SK-N-SH (cell line): ENCODE measurements at regions not wholly inside any gene's neighbourhood (a gene's known extent, or its start where the extent isn't known, plus 50 kb on each side); places are given as distances from the start of the nearest gene placed in this dataset.

Experiments used
- CTCF ChIA-PET: fragments of 300-600, 350-600 bp; formaldehyde crosslinking; extraction: SDS; loops from one replicate; lab custom pipeline; 2021; lab: Yijun Ruan, JAX
- POLR2A ChIA-PET: fragments of 350-600 bp; sonication (Branson Sonifier 250); formaldehyde crosslinking; extraction: SDS; loops from one replicate; lab custom pipeline; 2020; ENCODE audit warnings: antibody characterized with exemption, inconsistent platforms; lab: Yijun Ruan, JAX
- DNase-seq: peaks from one replicate; pipeline ENCODE4 v3.0.0; 2012
- H2AFZ ChIP-seq: fragments of 200-600 bp; sonication (generic); 2 replicates; pipeline ENCODE4 v1.8.1; 2016; ENCODE audit warnings: antibody characterized with exemption, mild to moderate bottlenecking, low read depth
- H3F3A ChIP-seq: fragments of 200-600 bp; sonication (generic); replicated peaks from 2 replicates; pipeline ENCODE3; 2016; ENCODE audit warnings: antibody characterized with exemption, mild to moderate bottlenecking; ENCODE audit not compliant: insufficient read depth
- H3K27ac ChIP-seq, 2 experiments: fragments of 200-500 bp in 1 of 2; fragments of 200-600 bp in 1 of 2; sonication (Bioruptor generic) in 1 of 2; sonication (generic), shearing (Covaris generic) in 1 of 2; 2 replicates each; pipeline versions ENCODE4 v1.5.1 to v1.6.1; 2014 to 2016; ENCODE audit warnings: low read depth in 2 of 2, inconsistent platforms in 1 of 2, low read length in 1 of 2, mild to moderate bottlenecking in 1 of 2, mixed read lengths in 1 of 2
- H3K27me3 ChIP-seq: fragments of 200-600 bp; sonication (generic), shearing (Covaris generic); 2 replicates; pipeline ENCODE4 v1.6.1; 2016; ENCODE audit warnings: mixed run types; ENCODE audit not compliant: insufficient read depth
- H3K36me3 ChIP-seq, 2 experiments: fragments of 200-500 bp in 1 of 2; fragments of 200-600 bp in 1 of 2; sonication (Bioruptor generic) in 1 of 2; sonication (generic) in 1 of 2; replicated peaks in 1 of 2; 2 replicates each; pipeline versions ENCODE3 to v1.5.1; 2014 to 2016; ENCODE audit warnings: low read length in 1 of 2, mild to moderate bottlenecking in 1 of 2; ENCODE audit not compliant: insufficient read depth in 2 of 2, control insufficient read depth in 1 of 2
- H3K4me1 ChIP-seq, 2 experiments: fragments of 200-500 bp in 1 of 2; fragments of 200-600 bp in 1 of 2; sonication (Bioruptor generic) in 1 of 2; sonication (generic), shearing (Covaris generic) in 1 of 2; 2 replicates each; pipeline versions ENCODE4 v1.5.1 to v1.6.1; 2014 to 2016; ENCODE audit warnings: low read depth in 1 of 2, low read length in 1 of 2, mixed run types in 1 of 2; ENCODE audit not compliant: insufficient read depth in 2 of 2, control insufficient read depth in 1 of 2
- H3K4me2 ChIP-seq: fragments of 200-600 bp; sonication (generic), shearing (Covaris generic); 2 replicates; pipeline ENCODE4 v1.6.1; 2017; ENCODE audit warnings: mixed run types
- H3K4me3 ChIP-seq, 2 experiments: fragments of 200-500 bp in 1 of 2; fragments of 200-600 bp in 1 of 2; sonication (Bioruptor generic) in 1 of 2; sonication (generic), shearing (Covaris generic) in 1 of 2; 2 replicates each; pipeline versions ENCODE4 v1.5.1 to v1.8.1; 2014 to 2016; ENCODE audit warnings: low read depth in 2 of 2, inconsistent platforms in 1 of 2, low read length in 1 of 2, mild to moderate bottlenecking in 1 of 2, mixed read lengths in 1 of 2, moderate library complexity in 1 of 2
- H3K79me2 ChIP-seq: fragments of 200-600 bp; sonication (generic); 2 replicates; pipeline ENCODE4 v1.8.1; 2017; ENCODE audit warnings: mild to moderate bottlenecking; ENCODE audit not compliant: insufficient read depth
- H3K9ac ChIP-seq: fragments of 200-600 bp; sonication (generic); 2 replicates; pipeline ENCODE4 v1.6.1; 2017; ENCODE audit warnings: mixed run types
- H3K9me2 ChIP-seq: fragments of 200-600 bp; sonication (generic); 2 replicates; pipeline ENCODE4 v1.6.1; 2017; ENCODE audit warnings: mixed run types
- H3K9me3 ChIP-seq: fragments of 200-600 bp; sonication (generic); 2 replicates; pipeline ENCODE4 v1.6.1; 2017; ENCODE audit warnings: mixed run types, mild to moderate bottlenecking, moderate library complexity
- H4K20me1 ChIP-seq: fragments of 200-600 bp; sonication (generic); 2 replicates; pipeline ENCODE4 v1.6.1; 2017; ENCODE audit warnings: mild to moderate bottlenecking, mixed run types; ENCODE audit not compliant: insufficient read depth
- CHD2 ChIP-seq: fragments of 150-350 bp; IDR thresholded peaks from 2 replicates; pipeline ENCODE4 v1.6.1; 2018; ENCODE audit warnings: low read length; ENCODE audit not compliant: partially characterized antibody
- ELF1 ChIP-seq: IDR thresholded peaks from 2 replicates; pipeline ENCODE4 v1.4.0; 2012
- EZH2phosphoT487 ChIP-seq: fragments of 200-600 bp; sonication (generic); IDR thresholded peaks from 2 replicates; pipeline ENCODE4 v1.6.1; 2017; ENCODE audit warnings: low read depth, mixed run types, mild to moderate bottlenecking, antibody characterized with exemption, moderate library complexity, borderline replicate concordance
- FOSL2 ChIP-seq: IDR thresholded peaks from 2 replicates; pipeline ENCODE4 v1.4.0; 2012; ENCODE audit warnings: low read depth, mild to moderate bottlenecking, moderate library complexity, borderline replicate concordance
- FOXJ3 ChIP-seq: sonication (generic); formaldehyde crosslinking; IDR thresholded peaks from 2 replicates; pipeline ENCODE4 v1.5.1; 2020; ENCODE audit warnings: mild to moderate bottlenecking, missing genetic modification reagents
- GABPA ChIP-seq: IDR thresholded peaks from 2 replicates; pipeline ENCODE4 v1.4.0; 2012; ENCODE audit warnings: low read depth, mild to moderate bottlenecking
- NFIC ChIP-seq: IDR thresholded peaks from 2 replicates; pipeline ENCODE4 v1.4.0; 2012; ENCODE audit warnings: borderline replicate concordance
- POLR2AphosphoS5 ChIP-seq: IDR thresholded peaks from 2 replicates; pipeline ENCODE4 v1.6.1; 2012; ENCODE audit warnings: low read depth, low read length
- RAD21 ChIP-seq: IDR thresholded peaks from 2 replicates; pipeline ENCODE4 v1.6.1; 2012; ENCODE audit warnings: mild to moderate bottlenecking, low read length
- RCOR1 ChIP-seq: fragments of 150-350 bp; IDR thresholded peaks from 2 replicates; pipeline ENCODE4 v1.6.1; 2017; ENCODE audit warnings: antibody characterized with exemption, low read length
- RFX5 ChIP-seq: IDR thresholded peaks from 2 replicates; pipeline ENCODE4 v1.6.1; 2012; ENCODE audit warnings: mild to moderate bottlenecking, improper control_type of control experiment, low read length
- SIN3A ChIP-seq: IDR thresholded peaks from 2 replicates; pipeline ENCODE4 v1.6.1; 2012; ENCODE audit warnings: low read depth, mild to moderate bottlenecking, low read length, moderate library complexity, borderline replicate concordance
- SMC3 ChIP-seq: IDR thresholded peaks from 2 replicates; pipeline ENCODE4 v1.6.1; 2012; ENCODE audit warnings: low read depth, low read length, improper control_type of control experiment
- TAF1 ChIP-seq: IDR thresholded peaks from 2 replicates; pipeline ENCODE4 v1.6.1; 2012; ENCODE audit warnings: low read depth, mild to moderate bottlenecking, low read length, moderate library complexity, borderline replicate concordance
- TCF12 ChIP-seq: IDR thresholded peaks from 2 replicates; pipeline ENCODE4 v1.4.0; 2012
- YY1 ChIP-seq: IDR thresholded peaks from 2 replicates; pipeline ENCODE4 v1.4.0; 2012; ENCODE audit warnings: low read depth, mild to moderate bottlenecking
- WGBS: methylation state at CpG from one replicate; pipeline ENCODE4 v1.1.6; 2017; ENCODE audit warnings: low lambda C conversion rate; 5-methylcytosine and 5-hydroxymethylcytosine counted together
- TF ChIP-seq, protein P1 (sequence below): IDR thresholded peaks from 2 replicates; pipeline ENCODE4 v1.4.0; 2012; ENCODE audit warnings: low read depth, borderline replicate concordance
- TF ChIP-seq, protein P2 (sequence below): IDR thresholded peaks from 2 replicates; pipeline ENCODE4 v1.4.0; 2012; ENCODE audit warnings: low read depth
- TF ChIP-seq, protein P3 (sequence below): fragments of 150-350 bp; IDR thresholded peaks from 2 replicates; pipeline ENCODE4 v1.6.1; 2016; ENCODE audit warnings: mild to moderate bottlenecking, low read depth, low read length
- TF ChIP-seq, protein P4 (sequence below): IDR thresholded peaks from 2 replicates; pipeline ENCODE4 v1.4.0; 2012; ENCODE audit warnings: low read depth, borderline replicate concordance
- TF ChIP-seq, protein P5 (sequence below): IDR thresholded peaks from 2 replicates; pipeline ENCODE4; 2012

DNA sequence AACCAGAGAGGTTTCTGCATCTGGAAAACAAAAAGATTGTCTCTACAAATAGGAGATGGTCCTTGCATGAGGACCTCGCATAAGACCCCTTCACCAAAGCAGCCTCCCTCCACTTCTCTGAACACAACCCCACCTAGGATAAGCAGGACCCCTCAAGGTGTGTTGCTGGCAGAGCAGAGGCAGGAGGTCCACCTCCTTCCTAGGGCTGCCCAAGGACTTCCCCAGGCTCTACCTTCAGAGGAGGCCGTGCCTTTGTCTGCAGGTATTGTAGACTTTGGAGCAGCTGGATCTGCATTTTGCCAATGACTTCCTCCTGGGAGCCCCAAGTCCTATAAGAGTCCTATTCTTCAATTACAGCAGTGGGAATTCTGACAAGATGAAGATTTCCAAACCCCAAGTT, 67.3 kb upstream of the TSPAN11 start:
- Histone ChIP-seq H3K27me3 (no peaks in the 10 kb centered on the region), H3K27ac (no peak overlapping the region), H3K4me3 (no peak overlapping the region), H2AFZ (no peak overlapping the region), H4K20me1 (no peaks in the 10 kb centered on the region)
- 100% methylated on average over 1 of the region's 2 CpGs for WGBS
- TF ChIP-seq CHD2 (no peak), TAF1 (no peak), POLR2AphosphoS5 (no peak), SMC3 (no peak), NFIC (no peak), RFX5 (no peak), RCOR1 (no peak), EZH2phosphoT487 (no peak), RAD21 (no peak), YY1 (no peak), ELF1 (no peak)
- TF ChIP-seq, protein P1, sequence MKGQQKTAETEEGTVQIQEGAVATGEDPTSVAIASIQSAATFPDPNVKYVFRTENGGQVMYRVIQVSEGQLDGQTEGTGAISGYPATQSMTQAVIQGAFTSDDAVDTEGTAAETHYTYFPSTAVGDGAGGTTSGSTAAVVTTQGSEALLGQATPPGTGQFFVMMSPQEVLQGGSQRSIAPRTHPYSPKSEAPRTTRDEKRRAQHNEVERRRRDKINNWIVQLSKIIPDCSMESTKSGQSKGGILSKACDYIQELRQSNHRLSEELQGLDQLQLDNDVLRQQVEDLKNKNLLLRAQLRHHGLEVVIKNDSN: no peak
- TF ChIP-seq, protein P2, sequence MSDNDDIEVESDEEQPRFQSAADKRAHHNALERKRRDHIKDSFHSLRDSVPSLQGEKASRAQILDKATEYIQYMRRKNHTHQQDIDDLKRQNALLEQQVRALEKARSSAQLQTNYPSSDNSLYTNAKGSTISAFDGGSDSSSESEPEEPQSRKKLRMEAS: no peak
- TF ChIP-seq, all 33 proteins: peak for 0
- Histone ChIP-seq H3K4me2 (no peak overlapping the region), H3K79me2 (no peaks in the 10 kb centered on the region; the same call in 1 of the 2 replicates), H3K36me3 (no peaks in the 10 kb centered on the region), H3K9ac (no peak overlapping the region), H3K4me1 (no peaks in the 10 kb centered on the region; a peak in 1 of 4 replicates), H3K9me2 (no peaks in the 10 kb centered on the region), H3F3A (no peaks in the 10 kb centered on the region), H3K9me3 (no peaks in the 10 kb centered on the region)
- DNase-seq: no peak
- POLR2A ChIA-PET: no interaction called here
- CTCF ChIA-PET: interaction anchor here (0.8 to 1.9 kb wide), 3 partner anchors 12 to 126 kb away, joined by 3 to 4 read pairs (median 4); no protein-coding TSS in a partner anchor

DNA sequence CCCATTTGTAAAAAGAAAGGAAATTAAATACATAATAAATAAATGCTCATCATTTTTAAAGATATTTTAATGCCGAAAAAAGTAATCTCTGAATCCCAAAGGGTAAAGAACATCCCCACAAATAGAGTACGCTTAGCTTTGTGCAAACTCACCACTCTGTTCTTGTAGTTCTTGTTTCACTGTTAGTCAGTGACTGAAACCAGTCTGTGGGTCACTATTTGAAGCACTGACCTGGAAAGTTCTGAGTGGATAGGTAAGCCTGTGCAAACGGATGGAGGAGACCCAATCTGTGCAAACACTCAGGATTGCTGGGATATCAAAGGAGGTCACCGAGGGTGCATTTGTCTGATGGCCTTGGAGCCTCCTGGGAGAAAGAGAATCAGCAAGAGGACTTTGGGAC, 68.1 kb upstream of the TSPAN11 start:
- no peaks in the 10 kb centered on the region; the same call in 1 of the 2 replicates for H3K79me2 ChIP-seq
- WGBS: 65% methylated on average over 4 of the region's 4 CpGs
- H3F3A ChIP-seq: no peaks in the 10 kb centered on the region
- H3K9me2 ChIP-seq: no peaks in the 10 kb centered on the region
- no peak overlapping the region for H3K4me2 ChIP-seq
- POLR2A ChIA-PET: no interaction called here
- CTCF ChIA-PET: no interaction called here
- no peak overlapping the region for H3K9ac ChIP-seq
- no peaks in the 10 kb centered on the region for H3K9me3 ChIP-seq
- no peak overlapping the region for H2AFZ ChIP-seq
- no peak overlapping the region for H3K4me3 ChIP-seq
- H3K36me3 ChIP-seq: no peaks in the 10 kb centered on the region
- H3K27me3 ChIP-seq: no peaks in the 10 kb centered on the region
- no peak for DNase-seq
- H3K27ac ChIP-seq: no peak overlapping the region
- H4K20me1 ChIP-seq: no peaks in the 10 kb centered on the region
- no peaks in the 10 kb centered on the region; a peak in 1 of 4 replicates for H3K4me1 ChIP-seq
- TF ChIP-seq SIN3A: no peak
- TF ChIP-seq TCF12: no peak
- TF ChIP-seq FOXJ3 (CRISPR knock-in tag): no peak
- TF ChIP-seq, protein P3, sequence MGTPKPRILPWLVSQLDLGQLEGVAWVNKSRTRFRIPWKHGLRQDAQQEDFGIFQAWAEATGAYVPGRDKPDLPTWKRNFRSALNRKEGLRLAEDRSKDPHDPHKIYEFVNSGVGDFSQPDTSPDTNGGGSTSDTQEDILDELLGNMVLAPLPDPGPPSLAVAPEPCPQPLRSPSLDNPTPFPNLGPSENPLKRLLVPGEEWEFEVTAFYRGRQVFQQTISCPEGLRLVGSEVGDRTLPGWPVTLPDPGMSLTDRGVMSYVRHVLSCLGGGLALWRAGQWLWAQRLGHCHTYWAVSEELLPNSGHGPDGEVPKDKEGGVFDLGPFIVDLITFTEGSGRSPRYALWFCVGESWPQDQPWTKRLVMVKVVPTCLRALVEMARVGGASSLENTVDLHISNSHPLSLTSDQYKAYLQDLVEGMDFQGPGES: no peak
- TF ChIP-seq, protein P2: no peak
- no peak for TF ChIP-seq ELF1
- TF ChIP-seq, protein P4, sequence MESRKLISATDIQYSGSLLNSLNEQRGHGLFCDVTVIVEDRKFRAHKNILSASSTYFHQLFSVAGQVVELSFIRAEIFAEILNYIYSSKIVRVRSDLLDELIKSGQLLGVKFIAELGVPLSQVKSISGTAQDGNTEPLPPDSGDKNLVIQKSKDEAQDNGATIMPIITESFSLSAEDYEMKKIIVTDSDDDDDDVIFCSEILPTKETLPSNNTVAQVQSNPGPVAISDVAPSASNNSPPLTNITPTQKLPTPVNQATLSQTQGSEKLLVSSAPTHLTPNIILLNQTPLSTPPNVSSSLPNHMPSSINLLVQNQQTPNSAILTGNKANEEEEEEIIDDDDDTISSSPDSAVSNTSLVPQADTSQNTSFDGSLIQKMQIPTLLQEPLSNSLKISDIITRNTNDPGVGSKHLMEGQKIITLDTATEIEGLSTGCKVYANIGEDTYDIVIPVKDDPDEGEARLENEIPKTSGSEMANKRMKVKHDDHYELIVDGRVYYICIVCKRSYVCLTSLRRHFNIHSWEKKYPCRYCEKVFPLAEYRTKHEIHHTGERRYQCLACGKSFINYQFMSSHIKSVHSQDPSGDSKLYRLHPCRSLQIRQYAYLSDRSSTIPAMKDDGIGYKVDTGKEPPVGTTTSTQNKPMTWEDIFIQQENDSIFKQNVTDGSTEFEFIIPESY: no peak
- TF ChIP-seq RAD21: no peak
- TF ChIP-seq FOSL2: no peak
- no peak for TF ChIP-seq RFX5
- TF ChIP-seq GABPA: no peak
- TF ChIP-seq, protein P5, sequence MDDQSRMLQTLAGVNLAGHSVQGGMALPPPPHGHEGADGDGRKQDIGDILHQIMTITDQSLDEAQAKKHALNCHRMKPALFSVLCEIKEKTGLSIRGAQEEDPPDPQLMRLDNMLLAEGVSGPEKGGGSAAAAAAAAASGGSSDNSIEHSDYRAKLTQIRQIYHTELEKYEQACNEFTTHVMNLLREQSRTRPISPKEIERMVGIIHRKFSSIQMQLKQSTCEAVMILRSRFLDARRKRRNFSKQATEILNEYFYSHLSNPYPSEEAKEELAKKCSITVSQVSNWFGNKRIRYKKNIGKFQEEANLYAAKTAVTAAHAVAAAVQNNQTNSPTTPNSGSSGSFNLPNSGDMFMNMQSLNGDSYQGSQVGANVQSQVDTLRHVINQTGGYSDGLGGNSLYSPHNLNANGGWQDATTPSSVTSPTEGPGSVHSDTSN: no peak
- no peak for TF ChIP-seq POLR2AphosphoS5
